ENCODE measurements at regions not wholly inside any gene's neighbourhood (a gene's known extent, or its start where the extent isn't known, plus 50 kb on each side); places are given as distances from the start of the nearest gene placed in this dataset.

DNA sequence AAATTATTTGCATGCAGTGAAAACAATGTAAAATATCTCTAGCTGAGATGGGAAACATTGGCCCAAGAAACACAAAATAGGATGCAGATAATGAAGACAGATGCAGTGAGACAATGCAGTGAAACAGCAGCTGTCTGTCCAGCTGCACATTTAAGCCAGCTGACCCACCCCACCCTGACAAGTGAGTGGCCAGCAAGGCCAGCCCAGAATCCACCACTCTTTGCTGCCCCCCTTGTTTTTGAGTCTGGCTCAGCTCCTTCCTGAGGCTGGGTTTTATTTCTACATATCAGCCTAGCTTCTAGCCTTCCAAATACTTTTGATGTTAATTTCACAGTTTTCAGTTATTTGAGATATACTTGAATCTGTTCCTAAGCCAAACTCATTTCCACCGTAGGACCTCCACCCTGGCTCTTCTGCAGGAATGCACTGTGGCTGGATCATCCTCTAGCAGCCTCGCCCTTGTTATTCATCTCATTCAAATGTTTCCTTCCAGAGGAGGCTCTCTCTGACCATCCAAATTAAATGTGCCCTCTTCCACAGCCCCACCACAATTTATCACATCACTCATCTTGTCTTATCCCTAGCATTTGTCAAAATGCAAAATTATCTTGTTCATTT lies 154.1 kb upstream of the POU2AF2 start:
- DNase-seq, result no peak

DNA sequence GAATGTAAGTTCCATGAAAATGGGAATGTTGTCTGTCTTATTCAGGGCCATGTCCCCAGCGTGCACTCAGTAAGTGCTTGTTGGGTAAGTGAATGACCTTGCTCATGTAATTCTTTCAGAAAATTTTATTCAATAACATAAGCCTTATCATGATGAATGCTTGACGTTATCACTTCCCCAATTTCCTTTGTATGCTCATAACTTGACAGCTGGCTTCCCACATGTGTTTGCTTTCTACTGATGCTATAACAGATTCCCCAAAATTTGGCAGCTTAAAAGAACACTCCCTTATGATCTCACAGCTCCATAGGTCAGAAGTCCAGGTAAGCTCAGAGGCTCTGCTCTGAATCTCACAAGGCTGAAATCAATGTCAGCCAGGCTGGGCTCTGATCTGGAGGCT lies 155.8 kb upstream of the POU2AF2 start:
- no peak for DNase-seq

DNA sequence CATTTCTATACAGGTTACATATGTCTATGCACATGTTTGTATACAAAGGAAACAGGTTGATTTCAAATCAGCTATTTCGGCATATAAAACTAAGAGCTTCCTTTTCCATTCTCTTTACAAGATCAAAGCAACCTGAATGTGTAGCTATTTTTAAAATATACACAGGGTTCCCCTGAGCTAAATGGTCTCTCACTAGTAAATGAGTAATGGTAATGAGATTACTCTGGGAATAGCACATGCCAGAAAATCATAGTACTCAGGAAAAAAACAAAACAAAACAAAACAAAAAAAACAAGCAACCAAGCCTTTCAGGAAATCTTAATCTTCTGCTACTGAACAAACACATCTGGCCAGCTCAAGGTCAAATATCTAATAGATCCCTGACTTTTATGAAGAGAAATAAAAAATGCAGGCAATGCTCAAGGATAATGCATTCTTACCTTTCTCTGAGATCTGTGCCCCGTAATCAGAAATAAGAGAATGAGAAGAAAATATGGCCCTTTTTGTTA lies 156.6 kb upstream of the POU2AF2 start:
- DNase-seq, result no peak

DNA sequence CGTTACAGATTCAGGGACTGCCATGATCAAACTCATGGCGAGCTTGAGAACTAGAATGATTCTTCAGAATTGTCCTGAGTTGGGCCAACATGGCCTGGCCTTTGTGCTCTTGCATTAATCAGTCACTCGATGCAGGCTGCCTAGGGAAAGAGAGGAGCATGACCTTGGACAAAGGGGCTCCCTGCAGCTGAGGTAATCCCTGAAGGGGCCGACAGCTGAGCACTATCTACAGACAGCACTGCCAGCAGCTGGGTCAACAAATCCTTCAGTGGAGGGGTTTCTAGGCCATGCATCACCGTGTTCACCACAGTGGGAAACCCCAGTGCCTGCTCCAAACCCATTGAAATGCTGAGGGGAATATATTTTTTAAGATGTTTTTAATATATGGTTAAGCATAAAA lies 159.5 kb upstream of the POU2AF2 start:
- peak in 1 of 2 experiments; percentile 6 for DNase-seq

DNA sequence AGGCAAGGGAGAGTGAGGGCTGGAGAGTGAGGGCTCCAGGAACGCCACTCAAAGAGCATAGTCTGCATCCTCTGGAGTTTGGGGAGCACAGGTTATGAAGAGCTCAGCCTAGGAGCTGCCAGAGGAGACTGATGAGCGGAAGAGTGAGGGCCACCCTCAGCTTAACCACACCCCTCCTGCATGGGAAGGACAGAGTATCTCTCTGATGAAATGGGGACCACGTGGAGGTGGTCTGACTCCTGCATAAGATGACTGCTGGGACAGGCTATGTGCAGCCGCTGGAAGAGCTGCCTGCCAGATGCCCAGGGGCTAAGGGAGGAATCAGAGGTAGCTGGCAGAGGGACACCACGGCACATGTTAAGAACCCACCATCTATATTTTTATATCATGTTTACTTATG lies 162.9 kb upstream of the POU2AF2 start:
- no peak for DNase-seq

DNA sequence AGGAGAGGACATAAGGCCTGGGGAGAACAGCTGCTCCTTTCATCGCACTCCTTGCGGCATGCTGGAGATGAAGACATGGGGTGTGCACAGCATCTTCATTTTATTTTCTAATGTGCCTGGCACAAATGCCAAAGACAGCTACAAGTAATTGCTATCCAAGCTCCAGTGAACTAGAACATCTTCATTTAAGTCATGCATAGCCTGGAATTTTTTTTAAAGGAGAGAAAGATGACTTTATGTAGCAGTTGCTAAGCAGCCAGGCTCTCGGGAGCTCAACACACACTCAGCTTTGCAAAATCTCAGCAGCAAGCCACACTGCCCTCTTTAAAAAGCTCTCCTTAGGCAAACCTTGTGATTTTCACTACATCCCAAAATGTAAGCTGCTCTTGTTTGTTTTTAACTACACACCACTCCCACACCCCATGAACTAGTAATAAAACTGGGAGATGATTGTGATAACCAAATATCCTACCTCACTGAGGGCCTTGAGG lies 164.5 kb upstream of the POU2AF2 start:
- DNase-seq, result no peak

DNA sequence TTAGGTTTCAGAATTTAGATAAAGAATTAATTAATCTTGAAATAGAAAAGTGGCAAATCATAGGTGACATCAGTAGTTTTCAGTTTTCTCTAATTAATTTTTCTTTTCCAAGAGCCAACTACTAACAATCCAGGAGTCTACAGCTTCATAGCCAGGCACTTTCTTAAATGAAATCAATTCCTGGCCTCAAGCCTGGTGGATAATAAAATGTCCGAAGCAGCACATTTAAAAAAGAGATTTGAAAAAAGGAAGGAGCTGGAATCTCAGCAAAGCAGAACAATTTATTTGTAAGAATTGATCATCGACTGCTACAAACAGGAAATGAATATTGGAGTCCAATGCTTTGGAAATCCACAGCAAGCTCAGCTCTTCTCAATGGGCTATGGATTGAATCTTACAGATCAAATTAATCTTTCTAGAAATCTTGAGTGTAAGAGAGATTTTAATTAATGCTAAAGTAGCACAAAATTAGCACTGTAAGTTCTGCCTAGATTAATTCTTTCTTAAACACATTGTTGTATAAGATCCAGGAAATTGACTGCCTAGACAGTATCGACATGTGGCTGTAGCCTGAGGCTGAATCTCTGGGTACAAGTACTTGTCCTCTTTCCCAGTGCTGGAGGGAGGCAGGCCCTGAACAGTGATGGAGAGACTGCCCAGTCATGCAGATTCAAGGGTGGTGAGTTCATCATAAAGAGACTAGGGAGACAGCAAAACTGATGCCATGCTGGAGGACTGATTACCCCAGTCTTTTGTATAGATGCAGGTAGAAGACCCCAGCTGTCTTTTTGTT lies 167.8 kb upstream of the POU2AF2 start:
- no peak for DNase-seq

DNA sequence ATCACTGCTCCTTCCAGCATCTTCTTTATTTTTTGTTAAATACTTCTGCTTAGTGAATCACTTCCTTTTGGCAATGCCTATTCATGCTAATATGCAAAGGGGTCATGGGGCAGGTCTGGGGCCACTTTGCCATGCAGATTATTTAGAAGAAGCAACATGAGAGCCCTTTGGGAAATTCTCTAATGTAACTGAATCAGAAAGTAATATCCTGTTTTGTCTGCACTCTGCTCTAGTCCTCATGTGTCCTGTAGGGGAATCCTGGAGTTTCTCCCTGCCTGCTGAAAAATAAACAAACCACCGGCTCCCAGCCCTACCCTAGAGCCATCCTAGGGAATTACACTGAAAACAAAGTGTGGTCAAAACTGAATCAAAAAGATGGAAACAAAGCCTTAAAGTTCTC lies 176.5 kb upstream of the POU2AF2 start:
- no peak for DNase-seq

DNA sequence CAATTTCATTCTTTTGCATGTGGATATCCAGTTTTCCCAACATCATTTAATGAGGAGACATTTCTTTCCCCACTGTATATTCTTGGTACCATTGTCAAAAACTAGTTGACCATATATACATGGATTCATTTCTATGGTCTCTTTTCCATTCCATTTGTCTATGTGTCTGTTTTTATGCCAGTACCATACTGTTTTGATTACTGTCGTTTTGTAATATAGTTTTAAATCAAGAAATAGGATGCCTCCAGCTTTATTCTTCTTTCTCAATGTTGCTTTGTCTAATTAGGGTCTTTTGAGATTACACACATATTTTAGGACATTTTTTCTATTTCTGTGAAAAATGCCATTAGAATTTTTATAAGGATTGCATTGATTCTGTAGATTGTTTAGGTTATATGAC lies 177.5 kb upstream of the POU2AF2 start:
- no peak for DNase-seq

DNA sequence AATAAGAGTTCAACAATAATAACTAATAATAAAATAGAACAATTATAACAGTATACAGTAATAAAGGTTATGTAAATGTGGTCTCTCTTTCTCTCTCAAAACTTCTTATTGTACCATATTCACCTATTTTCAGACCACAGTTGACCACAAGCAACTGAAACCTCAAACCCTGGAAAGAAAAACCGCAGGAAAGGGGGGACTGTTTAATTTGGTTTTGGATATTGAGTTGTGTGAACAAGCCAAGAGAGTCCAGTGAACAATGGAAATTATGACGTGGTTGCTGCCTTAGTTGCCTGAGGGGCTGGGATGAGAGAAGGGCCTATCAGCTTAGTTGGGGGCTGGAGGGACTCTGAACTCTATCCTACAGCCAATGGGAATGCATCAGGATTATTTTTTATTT lies 178.7 kb upstream of the POU2AF2 start:
- no peak for DNase-seq

DNA sequence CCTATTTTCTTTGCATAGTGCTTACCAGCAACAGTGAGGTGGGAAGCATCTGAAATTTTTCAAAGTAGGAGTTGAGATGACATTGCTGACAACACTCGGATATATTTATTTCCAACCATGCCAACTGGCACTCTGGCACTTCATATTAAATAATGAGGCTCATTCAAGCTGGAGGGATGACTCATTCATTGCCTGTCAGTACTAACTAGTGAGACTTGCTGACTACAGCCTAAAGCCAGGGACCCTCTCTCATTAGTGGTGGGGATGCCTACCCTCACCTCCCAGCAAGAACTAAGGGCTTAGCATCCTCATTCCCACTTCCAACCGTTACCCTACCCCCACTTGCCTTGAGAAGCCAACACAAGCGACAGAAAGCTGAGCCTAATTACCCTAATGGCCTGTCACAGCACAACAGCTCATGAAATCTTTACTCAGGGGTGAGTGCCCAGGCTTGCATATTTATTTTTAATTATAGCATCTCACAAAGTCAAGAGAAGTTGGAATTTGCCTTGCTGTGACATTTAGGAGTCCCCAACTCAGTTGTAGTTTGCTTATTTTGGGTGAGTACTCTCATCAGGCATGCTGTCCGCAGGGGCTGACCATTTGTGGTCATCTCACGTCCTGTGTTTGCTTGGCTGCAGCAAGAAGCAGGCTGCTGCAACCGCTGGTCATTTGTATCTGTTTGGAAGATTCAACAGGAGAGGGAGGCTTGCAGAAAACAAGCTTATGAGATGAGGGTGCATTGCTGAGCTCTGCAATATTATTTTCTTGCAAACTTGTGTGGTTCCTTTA lies 181.6 kb upstream of the POU2AF2 start:
- no peak for DNase-seq

DNA sequence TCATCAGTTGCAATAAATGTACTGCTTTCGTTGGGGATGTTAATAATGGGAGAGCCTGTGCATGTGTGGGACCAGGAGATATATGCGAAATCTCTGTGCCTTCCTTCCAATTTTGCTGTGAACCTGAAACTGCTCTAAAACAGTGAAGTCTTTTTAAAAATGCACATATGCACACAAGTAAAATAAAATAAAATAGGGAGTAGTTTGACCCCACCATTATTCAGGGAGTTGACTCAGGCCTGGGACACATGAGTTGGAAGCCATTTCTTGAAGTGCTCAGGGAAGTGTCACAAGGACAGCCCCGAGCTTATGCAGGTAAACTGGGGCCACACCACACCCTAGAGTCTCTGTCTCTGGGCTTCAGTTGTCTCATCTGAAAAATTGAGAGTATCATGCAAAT lies 183.1 kb upstream of the POU2AF2 start:
- DNase-seq, result no peak

DNA sequence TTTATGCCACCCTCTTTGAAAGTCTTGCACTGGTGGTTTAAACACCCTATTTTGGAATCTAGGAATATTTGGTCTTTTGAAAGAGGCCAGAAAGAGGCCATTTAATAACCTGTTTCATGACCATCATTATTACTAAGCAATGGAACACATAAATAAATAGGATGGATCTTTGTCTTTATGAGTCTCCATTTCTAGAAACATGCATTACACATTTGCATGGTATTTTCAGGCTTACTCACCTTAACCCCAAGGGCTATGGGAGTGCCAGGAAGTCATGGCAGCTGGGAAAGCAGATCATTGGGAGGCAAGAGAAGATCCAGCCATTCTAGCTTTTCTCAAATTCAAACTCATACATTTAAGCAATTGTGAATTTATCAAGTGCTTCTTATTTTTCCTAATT lies 185.8 kb upstream of the POU2AF2 start:
- DNase-seq, result no peak

DNA sequence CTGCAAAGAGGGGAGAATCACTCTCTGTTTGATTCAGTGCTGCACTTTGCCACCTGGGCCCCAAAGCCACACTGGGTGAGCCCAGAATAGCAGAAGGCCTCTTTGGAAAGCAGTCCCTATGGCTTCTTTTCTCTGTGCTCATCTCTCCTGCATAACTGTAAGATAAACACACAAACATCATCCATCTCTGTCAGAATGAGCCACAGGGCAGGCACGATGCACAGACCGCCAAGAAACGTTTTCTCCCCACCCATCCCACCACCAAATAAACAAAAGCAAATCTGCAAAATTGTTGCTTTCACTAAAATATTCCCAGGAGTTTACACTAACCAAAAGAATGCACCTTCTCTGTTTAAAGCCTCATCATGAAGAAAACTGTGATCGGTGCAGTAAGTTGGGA lies 196.4 kb upstream of the POU2AF2 start:
- DNase-seq, result no peak

DNA sequence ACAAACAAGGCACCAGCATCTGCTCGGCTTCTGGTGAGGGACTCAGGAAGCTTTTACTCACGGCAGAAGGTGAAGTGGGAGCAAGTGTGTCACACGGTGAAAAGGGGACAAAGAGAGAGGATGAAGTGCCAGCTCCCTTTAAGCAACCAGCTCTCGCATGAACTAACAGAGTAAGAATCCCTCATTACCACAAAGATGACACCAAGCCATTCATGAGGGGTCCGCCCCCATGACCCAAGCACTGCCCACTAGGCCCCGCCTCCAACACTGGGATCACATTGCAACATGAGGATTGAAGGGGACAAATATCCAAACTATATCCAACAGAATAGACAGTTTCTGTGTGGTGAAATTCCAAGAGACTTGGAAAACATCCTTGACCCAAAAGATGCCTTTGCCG lies 198.2 kb upstream of the POU2AF2 start:
- no peak for DNase-seq

DNA sequence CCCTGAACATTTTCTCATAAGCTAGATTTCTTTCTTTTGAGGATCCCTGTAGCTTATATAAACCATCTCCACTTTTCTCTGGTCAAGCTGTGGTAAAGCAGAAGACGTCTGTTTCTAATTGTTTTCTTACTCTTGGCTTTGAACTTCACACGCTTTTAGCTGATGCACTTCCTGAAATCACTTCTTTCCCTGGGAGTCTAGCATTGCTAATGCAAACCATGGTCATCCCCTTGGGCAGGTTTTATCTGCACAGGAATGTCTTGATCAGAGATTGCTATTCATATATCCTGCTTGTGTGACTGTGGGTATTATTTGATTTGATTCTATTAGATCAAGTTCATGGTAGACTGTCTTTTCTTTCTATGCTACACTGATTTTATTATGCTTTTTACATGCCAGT lies 199.2 kb upstream of the POU2AF2 start:
- no peak for DNase-seq

DNA sequence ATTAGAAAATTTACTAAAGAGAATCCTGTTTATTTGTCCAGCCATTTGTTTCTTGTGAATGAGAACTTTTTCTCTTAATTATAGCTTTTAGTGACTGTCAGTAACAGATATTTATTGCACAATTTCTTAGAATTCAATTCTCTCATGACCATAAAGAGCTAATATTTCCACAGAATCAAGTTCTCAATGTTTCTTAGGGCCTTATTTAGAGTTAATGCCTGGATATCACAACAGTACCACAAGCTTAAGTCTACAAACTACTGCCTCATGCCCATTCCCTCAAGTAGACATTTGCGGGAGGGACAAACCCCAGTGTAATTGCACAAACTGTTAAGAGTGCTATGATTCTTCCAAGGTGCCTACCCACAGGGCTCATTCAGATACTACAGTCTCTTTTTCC lies 199.7 kb upstream of the POU2AF2 start:
- DNase-seq, result no peak

DNA sequence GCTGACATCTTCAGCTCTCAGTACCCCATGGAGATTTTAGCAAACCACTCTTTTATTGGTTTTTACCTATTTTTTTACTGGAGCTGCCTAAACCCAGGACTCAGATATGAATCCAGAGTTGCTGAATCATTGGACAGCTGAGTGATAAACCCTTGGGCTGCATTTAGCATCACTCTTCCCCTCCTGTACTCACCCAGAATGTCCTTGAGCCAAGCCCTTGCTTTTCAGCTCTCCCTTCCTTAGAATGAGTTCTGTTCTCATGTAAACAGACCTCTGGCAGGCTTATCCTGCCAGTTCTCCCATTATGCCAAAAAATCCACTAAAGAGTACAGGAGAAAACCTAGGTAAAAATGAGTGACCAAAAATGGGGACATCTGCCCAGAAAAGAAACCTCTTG lies 200.1 kb upstream of the POU2AF2 start:
- DNase-seq, result no peak

DNA sequence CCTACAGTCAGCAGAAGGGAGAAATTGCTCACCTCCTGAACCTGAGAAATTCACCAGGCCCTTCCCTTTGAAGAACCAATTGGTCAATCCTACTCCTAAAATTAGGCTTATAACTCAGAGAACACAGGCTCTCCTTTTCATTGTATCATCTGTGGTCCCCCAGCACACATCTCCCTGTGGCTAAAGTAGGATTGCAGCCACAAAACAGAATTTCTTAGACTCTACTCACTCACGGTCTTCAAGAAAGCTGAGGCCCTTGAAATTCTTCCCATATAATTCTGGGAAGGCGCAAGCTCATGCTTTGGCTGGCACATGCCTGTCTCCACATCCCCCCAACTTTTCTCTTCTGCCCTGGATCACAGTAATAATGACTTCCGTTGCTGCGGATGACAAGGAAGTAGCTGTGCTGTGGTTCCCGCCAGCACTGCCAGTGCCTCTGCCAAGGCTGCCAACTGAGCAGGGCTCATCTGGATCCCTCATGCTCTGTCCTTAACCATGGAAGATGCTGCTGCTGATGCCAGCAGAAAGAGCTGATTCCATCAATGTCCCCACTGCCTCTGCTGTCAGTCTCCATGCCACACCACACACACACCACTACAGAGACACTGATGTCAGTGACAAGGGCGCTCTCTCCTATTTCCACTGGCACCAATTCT lies 200.6 kb upstream of the POU2AF2 start:
- DNase-seq, result no peak

DNA sequence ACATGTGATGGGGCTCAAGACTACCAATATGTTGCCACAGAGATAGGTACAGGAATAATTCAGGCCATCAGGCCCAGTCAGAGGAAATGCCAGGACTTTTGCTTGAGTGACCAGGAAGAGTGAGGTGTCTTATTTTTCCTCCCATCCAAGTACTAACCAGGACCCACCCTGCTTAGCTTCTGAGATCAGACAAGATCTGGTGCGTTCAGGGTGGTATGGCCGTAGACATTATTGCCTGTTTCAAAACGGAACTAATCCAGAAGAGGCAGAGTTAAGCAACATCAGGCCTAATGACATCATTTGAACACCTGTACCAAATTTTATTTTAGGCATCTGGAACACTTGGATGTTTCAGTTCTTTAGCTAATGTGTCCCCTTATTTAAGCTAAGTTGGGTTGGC lies 205.5 kb upstream of the POU2AF2 start:
- no peak for DNase-seq

DNA sequence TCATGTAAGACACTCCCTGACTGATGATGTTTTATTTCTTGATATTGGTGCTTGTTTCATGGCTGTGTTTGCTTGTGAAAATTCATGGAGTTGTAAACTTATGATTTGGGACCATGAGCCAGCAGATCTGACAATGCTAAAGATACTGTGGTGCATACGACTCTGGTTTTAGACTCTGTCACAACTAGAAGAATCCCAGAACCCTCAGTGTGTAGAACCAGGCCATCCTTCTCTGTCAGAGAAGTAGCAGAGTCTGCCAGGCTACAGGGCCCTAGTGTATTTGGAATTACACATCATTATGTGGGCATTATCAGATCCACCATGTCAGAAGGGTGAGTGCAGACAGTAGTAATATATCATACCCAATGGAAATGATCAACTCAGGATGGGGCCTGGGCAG lies 209.8 kb upstream of the POU2AF2 start:
- DNase-seq, result no peak

DNA sequence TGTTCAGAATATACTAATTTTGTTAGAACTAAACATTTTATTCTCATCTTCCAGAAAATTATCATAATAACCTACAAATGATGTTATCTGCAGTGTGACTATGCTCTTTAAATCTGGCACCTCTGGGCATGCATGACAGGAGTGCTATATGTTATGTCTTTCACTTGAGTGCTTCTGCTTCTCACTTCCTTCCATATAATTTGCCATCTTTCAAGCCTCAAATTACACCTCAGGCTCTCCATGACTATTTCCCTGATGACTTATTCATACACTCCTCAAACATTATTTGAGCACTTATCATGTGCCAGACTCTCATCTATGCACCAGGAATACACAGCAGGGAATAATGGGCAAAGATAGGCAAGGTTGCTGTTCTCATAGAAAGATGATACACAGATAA lies 219.3 kb upstream of the POU2AF2 start:
- DNase-seq, result no peak

DNA sequence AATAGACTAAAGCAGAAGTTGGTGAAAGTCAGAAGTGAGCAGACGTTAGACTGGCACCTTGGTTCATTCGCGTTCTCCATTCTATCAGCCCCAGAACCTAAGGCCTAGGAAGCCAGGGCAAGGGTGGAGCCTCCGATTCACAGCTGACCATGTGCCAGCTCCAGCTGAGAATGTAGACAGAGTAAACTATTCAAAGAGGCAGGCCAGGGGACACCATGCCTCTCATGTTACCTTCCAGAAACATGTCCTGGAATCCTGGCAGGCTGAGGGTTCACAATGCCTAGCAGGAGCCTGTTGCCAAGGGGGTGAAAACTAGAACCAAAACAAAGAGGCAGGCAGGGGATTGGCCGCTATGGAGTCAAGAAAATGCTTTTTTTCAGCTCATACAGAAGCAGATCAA lies 224.4 kb upstream of the POU2AF2 start:
- DNase-seq, result no peak

Data from NCI-H524 (cell line).